Activated T-cell treated with anti-CD3 and anti-CD28 coated beads for 24 hours (primary cell): ENCODE measurements at regions not wholly inside any gene's neighbourhood (a gene's known extent, or its start where the extent isn't known, plus 50 kb on each side); places are given as distances from the start of the nearest gene placed in this dataset.
"Not testable (repeated sequence)": the region's sequence is repeated elsewhere in the genome, so short reads cannot be mapped to it uniquely, and the experiment has no call there.

Source experiments
- DNase-seq: peaks from one replicate; pipeline ENCODE4 v3.0.0-alpha.2; 2020; ENCODE audit warnings: low read depth

DNA sequence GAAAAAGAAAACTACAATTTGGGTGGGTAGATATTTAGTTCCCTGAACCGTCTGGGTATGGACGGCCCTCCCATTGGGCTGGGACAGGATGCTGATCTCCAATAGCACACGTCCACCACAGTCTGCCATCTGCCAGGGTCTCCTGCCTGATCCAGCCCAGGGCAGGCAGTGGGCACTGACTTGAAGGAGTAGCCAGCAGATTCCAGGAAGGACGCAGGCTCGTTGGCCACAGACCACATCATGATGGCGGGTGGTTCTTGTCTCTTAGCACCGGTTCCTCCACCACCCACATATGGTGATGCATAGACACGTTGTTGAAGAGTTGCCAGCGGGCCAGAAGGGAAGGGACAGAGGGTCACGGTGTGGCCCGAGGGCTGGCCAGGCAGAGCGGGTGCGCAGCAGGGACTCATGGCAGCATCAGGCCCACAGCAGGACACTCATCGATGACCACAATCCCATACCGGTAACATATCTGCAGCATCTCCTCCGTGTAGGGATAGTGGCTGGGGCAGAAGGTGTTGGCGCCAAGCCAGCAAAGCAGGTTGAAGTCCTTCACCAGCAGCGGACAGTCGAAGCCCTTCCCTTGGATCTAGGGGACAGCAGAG, 155.8 kb upstream of the FAM174A start:
- DNase-seq = not testable (repeated sequence)

DNA sequence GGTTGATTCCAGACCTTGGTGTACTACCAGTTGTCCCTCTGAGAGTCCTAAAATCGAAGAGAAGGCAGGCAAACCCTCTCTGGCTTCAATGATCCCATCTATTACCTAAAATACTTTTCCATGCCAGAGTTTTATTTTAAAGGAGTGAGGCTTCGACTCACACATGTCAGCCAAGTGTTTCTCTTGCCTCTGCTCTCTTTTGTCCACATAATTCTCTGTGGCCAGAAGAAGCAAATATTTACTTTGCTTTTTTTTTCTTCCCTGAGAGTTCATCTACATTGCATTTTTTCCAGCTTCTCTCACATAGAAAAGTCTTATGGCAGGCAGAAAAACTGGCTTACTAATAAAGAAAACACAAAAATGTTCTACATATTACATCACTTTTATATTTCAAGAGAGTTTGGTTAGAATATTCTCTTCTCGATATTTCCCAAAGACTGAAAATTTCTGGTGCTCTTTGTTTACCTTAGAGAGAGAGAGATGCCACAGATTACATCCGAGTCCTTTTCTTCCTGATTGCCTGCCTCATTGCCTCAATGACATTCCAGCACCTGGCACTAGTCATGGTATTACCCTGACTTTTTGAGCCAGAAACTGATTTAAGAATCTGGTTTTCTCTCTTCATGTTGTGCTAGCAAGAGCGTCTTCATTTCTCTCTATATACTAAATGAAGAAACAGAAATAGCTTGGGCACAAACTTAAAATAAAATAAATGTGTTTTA, 170.3 kb upstream of the FAM174A start:
- DNase-seq = not testable (repeated sequence)

DNA sequence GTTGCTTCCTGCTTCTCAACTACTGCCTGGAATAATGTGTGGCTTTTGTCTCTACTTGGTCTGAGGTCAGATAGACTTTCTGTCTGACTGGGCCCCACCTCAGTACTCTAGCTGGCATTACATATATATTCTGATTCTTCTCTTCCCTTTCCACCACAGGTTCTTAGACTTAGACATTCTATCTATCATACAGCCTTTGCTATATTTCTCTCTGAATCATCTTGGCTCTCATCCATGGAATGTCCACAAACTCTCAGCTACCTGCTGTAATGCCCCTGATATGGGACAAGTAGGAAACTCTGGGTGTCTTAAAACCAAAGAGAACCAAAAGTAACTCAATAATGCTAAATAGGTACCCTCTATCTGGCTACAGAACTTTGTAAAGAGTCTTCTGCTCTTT, 170.8 kb upstream of the FAM174A start:
- not testable (repeated sequence) for DNase-seq

GRCh38 chr5:100359998-100360397, 175.2 kb upstream of the FAM174A start:
- DNase-seq = not testable (repeated sequence)

- DNase-seq = not testable (repeated sequence)
Observed at GRCh38 chr5:100346269-100346668, 188.9 kb upstream of the FAM174A start.

GRCh38 chr5:100341485-100341884, 193.7 kb upstream of the FAM174A start:
- DNase-seq = not testable (repeated sequence)

- no peak for DNase-seq
Observed at GRCh38 chr5:100322483-100322882, 212.7 kb upstream of the FAM174A start.

DNA sequence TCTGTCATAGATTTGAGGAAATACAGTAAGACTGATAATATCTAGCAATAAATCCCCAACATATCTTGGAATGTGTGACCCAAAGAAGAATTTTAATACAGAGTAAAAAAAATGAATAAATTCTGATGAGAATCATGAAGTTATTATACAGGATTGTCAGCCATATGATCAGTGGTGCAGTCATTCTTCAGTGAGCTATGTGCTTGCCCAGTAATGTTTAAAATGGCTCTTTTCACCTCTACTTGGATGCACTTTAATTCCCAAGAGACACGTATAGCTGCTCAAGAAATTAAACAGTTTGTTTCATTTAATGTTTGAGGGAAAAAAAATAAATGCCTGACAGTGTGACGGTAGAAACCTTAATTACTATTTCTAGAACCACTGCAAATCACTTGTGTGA, 215.3 kb upstream of the FAM174A start:
- no peak for DNase-seq

GRCh38 chr5:100313657-100314056, 221.5 kb upstream of the FAM174A start:
- DNase-seq = no peak

- no peak for DNase-seq
Observed at GRCh38 chr5:100311806-100312205, 223.4 kb upstream of the FAM174A start.

DNA sequence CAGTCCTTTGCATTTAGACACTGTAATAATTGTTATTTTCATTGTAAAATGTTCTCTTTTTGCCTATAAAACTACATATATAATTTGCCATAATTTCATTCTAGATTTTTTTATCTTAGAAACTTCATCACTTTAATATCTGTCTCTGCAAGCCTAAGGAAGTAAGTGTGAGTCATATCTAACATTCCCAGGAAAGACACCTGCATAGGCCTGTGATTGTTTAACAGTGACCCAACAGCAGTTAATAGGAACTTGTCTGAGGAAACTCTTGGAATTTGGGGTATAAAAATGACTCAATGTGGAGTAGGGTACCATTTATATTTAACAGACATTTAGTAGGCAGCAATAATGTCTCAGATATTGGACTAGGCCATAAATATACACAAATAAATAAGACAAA, 229.2 kb upstream of the FAM174A start:
- DNase-seq = no peak

GRCh38 chr5:100303216-100303615, 232.0 kb upstream of the FAM174A start:
- no peak for DNase-seq

DNA sequence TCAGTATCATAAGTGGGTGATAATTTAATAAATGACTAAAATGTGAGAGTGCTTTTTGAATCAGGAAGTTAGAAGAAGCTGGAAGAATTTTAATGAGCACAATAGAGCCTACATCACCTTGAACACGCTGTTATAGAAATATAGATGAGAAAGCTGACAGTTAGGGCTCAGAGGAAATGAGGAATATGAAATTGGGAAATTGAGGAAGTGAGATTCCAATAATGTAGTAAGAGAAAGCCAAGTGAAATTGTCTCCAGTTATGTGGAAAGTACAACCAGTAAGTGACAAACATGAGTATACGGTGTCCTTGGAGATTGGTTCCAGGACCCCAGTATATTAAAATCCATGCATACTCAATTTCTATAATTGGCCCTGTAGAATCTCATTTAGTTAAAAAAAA, 235.9 kb upstream of the FAM174A start:
- DNase-seq = no peak

GRCh38 chr5:100276071-100276470, 259.1 kb upstream of the FAM174A start:
- no peak for DNase-seq

- DNase-seq = no peak
Observed at GRCh38 chr5:100275631-100276030, 259.5 kb upstream of the FAM174A start.

DNA sequence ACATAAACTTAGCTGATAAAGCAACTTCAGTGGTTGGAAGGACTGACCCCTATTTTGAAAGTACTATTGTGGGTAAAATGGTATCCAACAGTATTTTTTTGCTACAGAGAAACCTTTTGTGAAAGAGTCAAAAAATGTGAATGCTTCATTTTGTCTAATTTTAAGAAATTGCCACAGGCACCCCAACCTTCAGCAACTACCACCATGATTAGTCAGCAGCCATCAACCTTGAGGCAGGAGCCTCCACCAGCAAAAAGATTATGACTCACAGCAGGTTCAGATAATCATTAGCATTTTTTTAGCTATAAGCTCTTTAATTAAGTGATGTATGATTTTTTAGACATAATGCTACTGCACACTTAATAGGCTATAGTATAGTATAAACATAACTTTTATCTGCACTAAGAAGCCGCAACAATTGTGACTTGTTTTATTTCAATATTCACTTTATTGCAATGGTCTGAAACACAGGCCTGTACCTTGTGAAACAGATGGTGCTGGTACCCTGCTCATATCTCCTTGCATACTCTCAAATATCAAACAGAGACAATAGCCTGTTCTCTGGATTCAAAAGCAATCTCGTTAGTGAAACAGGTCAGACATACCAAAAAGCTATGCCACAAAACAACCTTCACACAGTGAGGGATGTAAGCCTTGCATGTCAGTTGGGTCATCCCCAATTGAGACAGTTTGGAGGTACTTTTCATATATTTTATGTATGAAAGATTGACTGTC, 261.2 kb upstream of the FAM174A start:
- no peak for DNase-seq

- DNase-seq = no peak
Observed at GRCh38 chr5:100270023-100270771, 265.0 kb upstream of the FAM174A start.

GRCh38 chr5:100260968-100261367, 274.2 kb upstream of the FAM174A start:
- no peak for DNase-seq

- no peak for DNase-seq
Observed at GRCh38 chr5:100252944-100253343, 282.2 kb upstream of the FAM174A start.

DNA sequence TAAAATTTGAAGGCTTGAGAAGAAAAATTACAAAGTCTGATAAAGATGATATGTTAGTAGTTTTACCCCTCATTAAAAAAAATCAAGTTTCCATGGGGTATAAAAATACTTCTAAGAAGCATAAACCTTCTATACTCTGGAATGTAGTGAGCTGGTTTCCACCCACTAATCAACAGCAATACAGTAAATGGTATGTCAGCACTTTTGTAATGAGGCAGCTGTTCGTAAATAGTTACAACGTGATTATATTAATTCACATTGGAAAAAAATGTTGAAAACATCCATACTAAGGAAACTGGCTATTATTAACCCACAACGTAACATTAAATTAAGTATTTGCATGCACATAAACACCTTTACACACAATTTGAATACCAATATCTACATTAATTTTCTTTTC, 283.1 kb upstream of the FAM174A start:
- no peak for DNase-seq

GRCh38 chr5:100249884-100250269, 285.3 kb upstream of the FAM174A start:
- DNase-seq = no peak

- no peak for DNase-seq
Observed at GRCh38 chr5:100249211-100249883, 285.8 kb upstream of the FAM174A start.
